ENCODE measurements at regions not wholly inside any gene's neighbourhood (a gene's known extent, or its start where the extent isn't known, plus 50 kb on each side); places are given as distances from the start of the nearest gene placed in this dataset.

GRCh38 chr7:106797937-106798336 is 67.1 kb upstream of the PIK3CG start:
- intact Hi-C loops (cut with DNase I) = no loop called here
- Histone ChIP-seq H3K4me3 (no peak overlapping the region), H3K4me1 (no peaks in the 10 kb centered on the region), H3K27ac (no peak overlapping the region), H3K36me3 (no peaks in the 10 kb centered on the region), H3K27me3 (no peaks in the 10 kb centered on the region), H3K9me3 (no peaks in the 10 kb centered on the region)
- ATAC-seq (no peak), DNase-seq (no peak)
- TF ChIP-seq, protein P1, sequence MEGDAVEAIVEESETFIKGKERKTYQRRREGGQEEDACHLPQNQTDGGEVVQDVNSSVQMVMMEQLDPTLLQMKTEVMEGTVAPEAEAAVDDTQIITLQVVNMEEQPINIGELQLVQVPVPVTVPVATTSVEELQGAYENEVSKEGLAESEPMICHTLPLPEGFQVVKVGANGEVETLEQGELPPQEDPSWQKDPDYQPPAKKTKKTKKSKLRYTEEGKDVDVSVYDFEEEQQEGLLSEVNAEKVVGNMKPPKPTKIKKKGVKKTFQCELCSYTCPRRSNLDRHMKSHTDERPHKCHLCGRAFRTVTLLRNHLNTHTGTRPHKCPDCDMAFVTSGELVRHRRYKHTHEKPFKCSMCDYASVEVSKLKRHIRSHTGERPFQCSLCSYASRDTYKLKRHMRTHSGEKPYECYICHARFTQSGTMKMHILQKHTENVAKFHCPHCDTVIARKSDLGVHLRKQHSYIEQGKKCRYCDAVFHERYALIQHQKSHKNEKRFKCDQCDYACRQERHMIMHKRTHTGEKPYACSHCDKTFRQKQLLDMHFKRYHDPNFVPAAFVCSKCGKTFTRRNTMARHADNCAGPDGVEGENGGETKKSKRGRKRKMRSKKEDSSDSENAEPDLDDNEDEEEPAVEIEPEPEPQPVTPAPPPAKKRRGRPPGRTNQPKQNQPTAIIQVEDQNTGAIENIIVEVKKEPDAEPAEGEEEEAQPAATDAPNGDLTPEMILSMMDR (IDR thresholded peaks at IDR 0.05) = no peak

GRCh38 chr7:106802589-106802988 is 62.5 kb upstream of the PIK3CG start:
- intact Hi-C loops (cut with DNase I) = no loop called here
- no peaks in the 10 kb centered on the region for H3K4me1 ChIP-seq
- H3K4me3 ChIP-seq = no peak overlapping the region
- H3K27me3 ChIP-seq = no peaks in the 10 kb centered on the region
- H3K36me3 ChIP-seq = no peaks in the 10 kb centered on the region
- no peak overlapping the region for H3K27ac ChIP-seq
- TF ChIP-seq, protein P1 (IDR thresholded peaks at IDR 0.05) = no peak
- H3K9me3 ChIP-seq = no peaks in the 10 kb centered on the region
- ATAC-seq (no peak), DNase-seq (no peak)

GRCh38 chr7:106806556-106806955 is 58.5 kb upstream of the PIK3CG start:
- no peak for DNase-seq
- intact Hi-C loops (cut with DNase I) = no loop called here
- H3K27ac ChIP-seq = no peak overlapping the region
- H3K27me3 ChIP-seq = no peaks in the 10 kb centered on the region
- no peak overlapping the region for H3K4me3 ChIP-seq
- H3K4me1 ChIP-seq = no peaks in the 10 kb centered on the region
- TF ChIP-seq, protein P1 (IDR thresholded peaks at IDR 0.05) = no peak
- H3K36me3 ChIP-seq = no peaks in the 10 kb centered on the region
- no peak for ATAC-seq
- H3K9me3 ChIP-seq = no peaks in the 10 kb centered on the region

- TF ChIP-seq, protein P1 (IDR thresholded peaks at IDR 0.05) = no peak
- ATAC-seq = no peak
- no peak overlapping the region for H3K4me3 ChIP-seq
- no peak overlapping the region for H3K27ac ChIP-seq
- no peaks in the 10 kb centered on the region for H3K36me3 ChIP-seq
- H3K27me3 ChIP-seq = no peaks in the 10 kb centered on the region
- DNase-seq = no peak
- H3K9me3 ChIP-seq = no peaks in the 10 kb centered on the region
- intact Hi-C loops (cut with DNase I) = no loop called here
- H3K4me1 ChIP-seq = no peaks in the 10 kb centered on the region
Measured at GRCh38 chr7:106807474-106807873, 57.6 kb upstream of the PIK3CG start.

DNA sequence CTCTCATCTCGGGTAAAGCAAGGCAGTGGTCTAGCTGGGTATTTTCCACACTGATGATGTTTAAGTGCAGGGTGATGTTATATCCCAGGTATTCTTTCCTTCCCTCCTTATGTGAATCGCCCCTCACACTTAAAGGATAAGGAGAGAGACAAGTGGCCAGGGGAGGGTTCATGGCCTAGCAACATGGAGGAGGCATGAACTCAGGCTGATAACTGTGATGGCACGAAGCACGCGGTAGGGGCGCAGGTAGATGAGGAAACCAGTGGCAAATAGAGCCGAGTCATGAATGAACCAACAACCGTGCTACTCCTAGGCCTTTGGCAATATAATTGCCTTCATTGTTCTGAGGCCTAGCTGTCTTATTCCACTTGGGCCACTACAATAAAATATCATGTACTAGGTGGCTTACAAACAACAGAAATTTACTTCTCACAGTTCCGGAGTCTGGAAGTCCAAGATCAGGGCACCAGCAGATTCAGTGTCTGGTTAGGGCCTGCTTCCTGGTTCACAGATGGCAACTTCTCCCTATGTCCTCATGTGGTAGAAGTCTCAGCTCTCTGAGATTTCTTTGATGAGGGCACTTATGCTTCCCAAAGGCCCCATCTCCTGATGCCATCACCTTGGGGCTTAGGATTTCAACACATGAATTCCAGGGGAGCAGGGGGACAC is 56.0 kb upstream of the PIK3CG start:
- Histone ChIP-seq H3K27ac (no peak overlapping the region), H3K4me3 (no peak overlapping the region), H3K27me3 (no peaks in the 10 kb centered on the region), H3K9me3 (no peaks in the 10 kb centered on the region), H3K36me3 (no peaks in the 10 kb centered on the region), H3K4me1 (no peaks in the 10 kb centered on the region)
- ATAC-seq (no peak), DNase-seq (no peak)
- intact Hi-C loops (cut with DNase I) = no loop called here
- TF ChIP-seq, protein P1 (IDR thresholded peaks at IDR 0.05) = no peak

DNA sequence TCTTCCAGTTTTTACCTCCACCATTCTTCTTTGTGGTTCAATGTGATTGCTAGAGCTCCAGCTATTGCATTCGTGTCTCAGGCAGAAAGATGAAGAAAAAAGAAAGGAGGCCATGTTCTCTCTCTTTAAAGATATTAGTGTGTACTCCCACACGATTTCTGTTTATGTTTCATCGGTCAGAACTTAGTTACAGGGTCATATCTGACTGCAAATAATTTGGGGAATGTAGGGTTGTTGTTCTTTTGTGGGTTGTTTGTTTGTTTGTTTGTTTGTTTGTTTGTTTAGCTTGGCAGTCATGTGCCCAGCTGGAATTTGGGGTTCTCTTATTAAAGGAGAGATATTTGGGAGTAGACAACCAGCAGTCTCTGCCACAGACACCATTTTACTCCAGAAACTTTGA is 53.6 kb upstream of the PIK3CG start:
- intact Hi-C loops (cut with DNase I) = no loop called here
- Histone ChIP-seq H3K9me3 (no peaks in the 10 kb centered on the region), H3K4me1 (no peaks in the 10 kb centered on the region), H3K4me3 (no peak overlapping the region), H3K27me3 (no peaks in the 10 kb centered on the region), H3K27ac (no peak overlapping the region), H3K36me3 (no peaks in the 10 kb centered on the region)
- DNase-seq (no peak), ATAC-seq (no peak)
- TF ChIP-seq, protein P1 (IDR thresholded peaks at IDR 0.05) = no peak
